Smooth muscle cell (in vitro differentiated cells): ENCODE measurements at regions not wholly inside any gene's neighbourhood (a gene's known extent, or its start where the extent isn't known, plus 50 kb on each side); places are given as distances from the start of the nearest gene placed in this dataset.

Source experiments
- DNase-seq: peaks from one replicate; lab custom pipeline; 2025; ENCODE audit not compliant: unreplicated experiment; lab: John Stamatoyannopoulos, UW
- H2AFZ ChIP-seq: fragments of 200-600 bp; sonication (generic); 2 replicates; pipeline ENCODE4 v1.6.0; 2016; ENCODE audit warnings: antibody characterized with exemption, low read depth, mild to moderate bottlenecking
- H3F3A ChIP-seq: fragments of 200-600 bp; sonication (generic); 2 replicates; pipeline ENCODE4 v1.6.0; 2017; ENCODE audit warnings: antibody characterized with exemption, low read depth
- H3K27ac ChIP-seq: fragments of 200-600 bp; sonication (generic); 2 replicates; pipeline ENCODE4 v1.5.1; 2016; ENCODE audit warnings: low read depth, mild to moderate bottlenecking
- H3K27me3 ChIP-seq: fragments of 200-600 bp; sonication (generic); 2 replicates; pipeline ENCODE4 v1.6.1; 2016; ENCODE audit warnings: low read depth, mild to moderate bottlenecking
- H3K36me3 ChIP-seq: fragments of 200-600 bp; sonication (generic); 2 replicates; pipeline ENCODE4 v1.5.1; 2016; ENCODE audit warnings: low read depth
- H3K4me1 ChIP-seq: fragments of 200-600 bp; sonication (generic); 2 replicates; pipeline ENCODE4 v1.5.1; 2016; ENCODE audit warnings: low read depth
- H3K4me2 ChIP-seq: fragments of 200-600 bp; sonication (generic); 2 replicates; pipeline ENCODE4 v1.6.0; 2016; ENCODE audit warnings: mild to moderate bottlenecking
- H3K4me3 ChIP-seq: fragments of 200-600 bp; sonication (generic); 2 replicates; pipeline ENCODE4 v1.5.1; 2016; ENCODE audit warnings: mild to moderate bottlenecking
- H3K79me2 ChIP-seq: fragments of 200-600 bp; sonication (generic); 2 replicates; pipeline ENCODE4 v1.6.0; 2016; ENCODE audit warnings: low read depth, mild to moderate bottlenecking
- H3K9ac ChIP-seq: fragments of 200-600 bp; sonication (generic); 2 replicates; pipeline ENCODE4 v1.6.0; 2016; ENCODE audit warnings: low read depth
- H3K9me3 ChIP-seq: fragments of 200-600 bp; sonication (generic); replicated peaks from 2 replicates; pipeline ENCODE4 v1.5.1; 2016; ENCODE audit warnings: low read depth
- H4K20me1 ChIP-seq: fragments of 200-600 bp; sonication (generic); 2 replicates; pipeline ENCODE4 v1.6.0; 2016; ENCODE audit warnings: low read depth
- CTCF ChIP-seq: fragments of 200-600 bp; sonication (generic); IDR thresholded peaks from 2 replicates; pipeline ENCODE4 v1.5.1; 2017; ENCODE audit warnings: borderline replicate concordance, mild to moderate bottlenecking, antibody characterized with exemption; ENCODE audit not compliant: insufficient read depth, poor library complexity, severe bottlenecking
- WGBS: methylation state at CpG from one replicate; pipeline ENCODE4 v1.1.7; 2016; ENCODE audit warnings: low lambda C conversion rate; 5-methylcytosine and 5-hydroxymethylcytosine counted together

GRCh38 chr1:185477638-185478580 lies 160.9 kb upstream of the IVNS1ABP start:
- no peaks in the 10 kb centered on the region for H3K27me3 ChIP-seq
- TF ChIP-seq CTCF: no peak

GRCh38 chr1:185474440-185475149 lies 157.6 kb upstream of the IVNS1ABP start:
- Histone ChIP-seq H3F3A (no peaks in the 10 kb centered on the region), H3K27me3 (no peaks in the 10 kb centered on the region), H3K36me3 (no peaks in the 10 kb centered on the region), H3K27ac (no peak overlapping the region), H3K4me1 (no peaks in the 10 kb centered on the region), H3K9ac (no peak overlapping the region), H3K79me2 (no peaks in the 10 kb centered on the region), H3K9me3 (no peaks in the 10 kb centered on the region), H2AFZ (no peak overlapping the region), H4K20me1 (no peaks in the 10 kb centered on the region), H3K4me2 (no peak overlapping the region), H3K4me3 (no peak overlapping the region)
- WGBS: 91% methylated on average over 2 of the region's 2 CpGs
- DNase-seq: no peak
- no peak for TF ChIP-seq CTCF

More at GRCh38 chr1:185477638-185478580, 160.9 kb upstream of the IVNS1ABP start:
- no peaks in the 10 kb centered on the region for H3K36me3 ChIP-seq
- WGBS: 84% methylated on average over 6 of the region's 6 CpGs
- H3K9me3 ChIP-seq: no peaks in the 10 kb centered on the region
- no peak overlapping the region for H3K4me2 ChIP-seq
- H4K20me1 ChIP-seq: no peaks in the 10 kb centered on the region
- no peak for DNase-seq
- no peaks in the 10 kb centered on the region for H3F3A ChIP-seq
- peaks cover under 1% of the 10 kb centered on the region for H3K4me1 ChIP-seq
- no peak overlapping the region for H3K27ac ChIP-seq
- no peak overlapping the region for H3K4me3 ChIP-seq
- H3K9ac ChIP-seq: no peak overlapping the region
- no peak overlapping the region for H2AFZ ChIP-seq
- no peaks in the 10 kb centered on the region for H3K79me2 ChIP-seq

GRCh38 chr1:185473186-185473585 lies 156.1 kb upstream of the IVNS1ABP start:
- WGBS: 77% methylated on average over 6 of the region's 6 CpGs
- no peaks in the 10 kb centered on the region for H3F3A ChIP-seq
- DNase-seq: no peak
- no peaks in the 10 kb centered on the region for H3K36me3 ChIP-seq
- no peaks in the 10 kb centered on the region for H4K20me1 ChIP-seq
- no peaks in the 10 kb centered on the region for H3K4me1 ChIP-seq
- no peaks in the 10 kb centered on the region for H3K9me3 ChIP-seq
- no peak overlapping the region for H3K4me3 ChIP-seq
- no peak overlapping the region for H3K4me2 ChIP-seq
- no peak overlapping the region for H3K9ac ChIP-seq
- H3K79me2 ChIP-seq: no peaks in the 10 kb centered on the region
- H2AFZ ChIP-seq: no peak overlapping the region
- H3K27me3 ChIP-seq: no peaks in the 10 kb centered on the region
- no peak overlapping the region for H3K27ac ChIP-seq
- TF ChIP-seq CTCF: no peak
